M059J (cell line): ENCODE measurements at regions not wholly inside any gene's neighbourhood (a gene's known extent, or its start where the extent isn't known, plus 50 kb on each side); places are given as distances from the start of the nearest gene placed in this dataset.
A peak's percentile ranks its signal among the peaks of the same experiment; 100 is the strongest.

ENCODE experiments used
- DNase-seq: peaks from one replicate; pipeline ENCODE4 v3.0.0-alpha.2; 2012; ENCODE audit warnings: low read depth

GRCh38 chr3:23096041-23096440, 107.1 kb upstream of the UBE2E2 start:
- no peak for DNase-seq

GRCh38 chr3:23099021-23099420, 104.1 kb upstream of the UBE2E2 start:
- DNase-seq: no peak

GRCh38 chr3:23099677-23100076, 103.5 kb upstream of the UBE2E2 start:
- no peak for DNase-seq

GRCh38 chr3:23100106-23100505, 103.0 kb upstream of the UBE2E2 start:
- no peak for DNase-seq

- no peak for DNase-seq
These were observed 99.4 kb upstream of the UBE2E2 start for GRCh38 chr3:23103764-23104163.

- no peak for DNase-seq
These were observed 98.1 kb upstream of the UBE2E2 start for GRCh38 chr3:23105048-23105447.

- DNase-seq: no peak
These were observed 96.5 kb upstream of the UBE2E2 start for GRCh38 chr3:23106666-23107065.

GRCh38 chr3:23107221-23107620, 95.9 kb upstream of the UBE2E2 start:
- DNase-seq: no peak

GRCh38 chr3:23108451-23109057, 94.6 kb upstream of the UBE2E2 start:
- DNase-seq: no peak

- DNase-seq: no peak
These were observed 91.8 kb upstream of the UBE2E2 start for GRCh38 chr3:23111286-23111685.

GRCh38 chr3:23111797-23112196, 91.3 kb upstream of the UBE2E2 start:
- no peak for DNase-seq

GRCh38 chr3:23112491-23112890, 90.6 kb upstream of the UBE2E2 start:
- no peak for DNase-seq

GRCh38 chr3:23113455-23114171, 89.5 kb upstream of the UBE2E2 start:
- DNase-seq: peak; percentile 7

GRCh38 chr3:23114432-23114831, 88.7 kb upstream of the UBE2E2 start:
- no peak for DNase-seq

GRCh38 chr3:23115171-23115877, 87.8 kb upstream of the UBE2E2 start:
- DNase-seq: peak; percentile 11

GRCh38 chr3:23116081-23116837, 86.9 kb upstream of the UBE2E2 start:
- no peak for DNase-seq

- DNase-seq: no peak
These were observed 85.3 kb upstream of the UBE2E2 start for GRCh38 chr3:23117856-23118255.

- DNase-seq: no peak
These were observed 75.9 kb upstream of the UBE2E2 start for GRCh38 chr3:23127196-23127595.

- DNase-seq: no peak
These were observed 74.5 kb upstream of the UBE2E2 start for GRCh38 chr3:23128655-23129054.

- no peak for DNase-seq
These were observed 74.0 kb upstream of the UBE2E2 start for GRCh38 chr3:23129117-23129516.

- DNase-seq: peak; percentile 55
These were observed 73.3 kb upstream of the UBE2E2 start for GRCh38 chr3:23129817-23130216.

GRCh38 chr3:23130406-23130805, 72.7 kb upstream of the UBE2E2 start:
- no peak for DNase-seq
